ENCODE measurements at regions not wholly inside any gene's neighbourhood (a gene's known extent, or its start where the extent isn't known, plus 50 kb on each side); places are given as distances from the start of the nearest gene placed in this dataset.
A peak's percentile ranks its signal among the peaks of the same experiment; 100 is the strongest.

DNA sequence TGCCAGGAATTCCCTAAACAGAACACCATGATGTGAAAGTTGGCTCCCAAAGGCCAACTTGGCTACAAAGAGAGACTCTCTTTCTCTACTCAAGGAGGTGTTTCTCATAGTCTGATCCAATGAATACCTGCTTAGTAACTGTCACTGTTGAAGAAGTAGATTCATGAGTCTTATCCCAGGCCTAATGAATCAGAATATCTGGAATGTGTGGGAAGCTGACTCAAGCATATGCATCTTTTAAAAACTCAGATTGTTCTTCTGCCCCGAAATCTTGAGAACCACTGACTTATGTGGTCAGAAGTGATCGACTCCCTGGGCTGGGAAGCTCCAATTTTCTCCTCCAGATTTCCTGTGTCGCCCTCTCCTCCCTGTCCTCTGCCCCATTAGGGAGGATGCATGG, 345.6 kb downstream of the PLK2 start:
- intact Hi-C loops (cut with micrococcal nuclease), result no loop called here
- Histone ChIP-seq H3K4me1 (ENCODE audit: insufficient read depth, low read length) (peaks cover 10% of the 10 kb centered on the region), H3K4me2 (ENCODE audit: low read length) (peak overlapping the region; percentile 15; the same call in 1 of the 2 replicates), H3K79me2 (ENCODE audit: low read length) (no peaks in the 10 kb centered on the region), H3K9me3 (ENCODE audit: low read length) (no peaks in the 10 kb centered on the region), H3K4me3 (ENCODE audit: low read length) (no peak overlapping the region), H4K20me1 (ENCODE audit: low read length) (no peaks in the 10 kb centered on the region), H3F3A (ENCODE audit: low read length, unreplicated experiment) (no peaks in the 10 kb centered on the region), H2AFZ (ENCODE audit: low read length) (no peak overlapping the region), H3K36me3 (ENCODE audit: low read depth, low read length) (no peaks in the 10 kb centered on the region), H3K9me2 (replicated peaks; ENCODE audit: low read length) (no peaks in the 10 kb centered on the region), H3K27me3 (ENCODE audit: low read length) (no peaks in the 10 kb centered on the region), H3K27ac (ENCODE audit: low read length) (peak overlapping the region; percentile 69), H3K9ac (ENCODE audit: low read length) (0 out of 2 replicates have a peak overlapping the region, but pooled peaks have one; percentile 26)
- ATAC-seq (peak; percentile 65), DNase-seq (peak; percentile 72)
- no TSS peak for BruUV-seq (replicated peaks)
- ChIA-PET CTCF (no interaction called here), POLR2A (ENCODE audit: unreplicated experiment) (no interaction called here)
- TF ChIP-seq, protein P1, sequence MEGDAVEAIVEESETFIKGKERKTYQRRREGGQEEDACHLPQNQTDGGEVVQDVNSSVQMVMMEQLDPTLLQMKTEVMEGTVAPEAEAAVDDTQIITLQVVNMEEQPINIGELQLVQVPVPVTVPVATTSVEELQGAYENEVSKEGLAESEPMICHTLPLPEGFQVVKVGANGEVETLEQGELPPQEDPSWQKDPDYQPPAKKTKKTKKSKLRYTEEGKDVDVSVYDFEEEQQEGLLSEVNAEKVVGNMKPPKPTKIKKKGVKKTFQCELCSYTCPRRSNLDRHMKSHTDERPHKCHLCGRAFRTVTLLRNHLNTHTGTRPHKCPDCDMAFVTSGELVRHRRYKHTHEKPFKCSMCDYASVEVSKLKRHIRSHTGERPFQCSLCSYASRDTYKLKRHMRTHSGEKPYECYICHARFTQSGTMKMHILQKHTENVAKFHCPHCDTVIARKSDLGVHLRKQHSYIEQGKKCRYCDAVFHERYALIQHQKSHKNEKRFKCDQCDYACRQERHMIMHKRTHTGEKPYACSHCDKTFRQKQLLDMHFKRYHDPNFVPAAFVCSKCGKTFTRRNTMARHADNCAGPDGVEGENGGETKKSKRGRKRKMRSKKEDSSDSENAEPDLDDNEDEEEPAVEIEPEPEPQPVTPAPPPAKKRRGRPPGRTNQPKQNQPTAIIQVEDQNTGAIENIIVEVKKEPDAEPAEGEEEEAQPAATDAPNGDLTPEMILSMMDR (conservative IDR thresholded peaks at IDR 0.05; ENCODE audit: low read depth, low read length), result no peak
- TF ChIP-seq EZH2 (IDR thresholded peaks at IDR 0.05; ENCODE audit: low read length, unreplicated experiment), result no peak
- no peak for TF ChIP-seq EZH2phosphoT487 (IDR thresholded peaks at IDR 0.05; ENCODE audit: borderline replicate concordance, low read length)

DNA sequence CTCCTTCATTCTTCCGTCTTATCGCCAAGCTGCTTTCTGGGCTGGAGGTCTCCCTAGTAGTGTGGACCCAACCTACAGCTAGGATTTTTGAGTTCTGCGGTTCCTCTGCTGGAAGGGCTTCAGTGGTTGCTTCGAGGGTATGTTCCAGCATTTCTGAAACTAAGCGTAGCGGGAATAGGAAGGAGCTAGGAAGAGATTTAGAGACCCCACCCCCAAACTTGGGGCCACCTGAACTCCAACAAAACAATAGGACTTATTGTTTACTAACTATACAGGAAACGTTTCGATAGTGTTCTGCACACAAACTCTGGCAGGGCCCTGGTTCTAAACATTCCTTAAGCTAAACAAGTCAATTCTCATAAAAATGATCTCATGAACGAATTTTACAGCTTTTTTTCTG, 346.7 kb downstream of the PLK2 start:
- no TSS peak for BruUV-seq (replicated peaks)
- intact Hi-C loops (cut with micrococcal nuclease), result no loop called here
- no peak overlapping the region for H3K27ac ChIP-seq (ENCODE audit: low read length)
- H3K79me2 ChIP-seq (ENCODE audit: low read length), result no peaks in the 10 kb centered on the region
- no peaks in the 10 kb centered on the region for H3K36me3 ChIP-seq (ENCODE audit: low read depth, low read length)
- H2AFZ ChIP-seq (ENCODE audit: low read length), result no peak overlapping the region
- H3F3A ChIP-seq (ENCODE audit: low read length, unreplicated experiment), result no peaks in the 10 kb centered on the region
- peaks cover 12% of the 10 kb centered on the region for H3K4me1 ChIP-seq (ENCODE audit: insufficient read depth, low read length)
- no peak overlapping the region for H3K4me2 ChIP-seq (ENCODE audit: low read length)
- ATAC-seq, result no peak
- no peak overlapping the region for H3K4me3 ChIP-seq (ENCODE audit: low read length)
- no peaks in the 10 kb centered on the region for H4K20me1 ChIP-seq (ENCODE audit: low read length)
- no peak for DNase-seq
- no peak overlapping the region for H3K9ac ChIP-seq (ENCODE audit: low read length)
- ChIA-PET POLR2A (ENCODE audit: unreplicated experiment) (no interaction called here), CTCF (interaction anchor here (0.6 kb wide), 1 partner anchor 1108 kb away, joined by 3 read pairs; no protein-coding TSS in a partner anchor)
- TF ChIP-seq EZH2 (IDR thresholded peaks at IDR 0.05; ENCODE audit: low read length, unreplicated experiment) (no peak), EZH2phosphoT487 (IDR thresholded peaks at IDR 0.05; ENCODE audit: borderline replicate concordance, low read length) (no peak)
- TF ChIP-seq, protein P1 (conservative IDR thresholded peaks at IDR 0.05; ENCODE audit: low read depth, low read length), result no peak
- H3K27me3 ChIP-seq (ENCODE audit: low read length), result no peaks in the 10 kb centered on the region
- no peaks in the 10 kb centered on the region for H3K9me2 ChIP-seq (replicated peaks; ENCODE audit: low read length)
- no peaks in the 10 kb centered on the region for H3K9me3 ChIP-seq (ENCODE audit: low read length)

DNA sequence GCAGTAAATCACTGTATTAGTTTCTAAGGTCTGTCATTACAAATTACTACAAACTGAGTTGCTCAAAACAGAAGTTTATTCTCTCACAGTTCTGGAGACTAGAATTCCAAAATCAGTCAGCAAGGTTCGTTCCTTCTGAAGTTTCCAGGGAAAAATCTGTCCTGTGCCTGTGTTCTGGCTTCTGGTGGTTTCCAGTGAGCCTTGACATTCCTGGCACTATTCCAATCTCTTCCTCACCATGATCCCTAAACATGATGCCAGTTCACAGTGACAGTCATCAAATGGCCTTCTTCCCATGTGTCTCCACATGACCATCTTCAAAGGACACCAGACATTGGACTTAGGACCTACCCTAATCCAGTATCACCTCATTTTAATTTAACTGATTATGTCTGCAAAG, 351.4 kb downstream of the PLK2 start:
- POLR2A ChIA-PET (ENCODE audit: unreplicated experiment), result no interaction called here
- Histone ChIP-seq H3K27ac (ENCODE audit: low read length) (no peak overlapping the region), H3K79me2 (ENCODE audit: low read length) (no peaks in the 10 kb centered on the region), H3K4me3 (ENCODE audit: low read length) (no peak overlapping the region), H3K9ac (ENCODE audit: low read length) (no peak overlapping the region), H3K4me2 (ENCODE audit: low read length) (no peak overlapping the region), H3F3A (ENCODE audit: low read length, unreplicated experiment) (no peaks in the 10 kb centered on the region), H3K36me3 (ENCODE audit: low read depth, low read length) (no peaks in the 10 kb centered on the region), H4K20me1 (ENCODE audit: low read length) (no peaks in the 10 kb centered on the region), H3K9me3 (ENCODE audit: low read length) (no peaks in the 10 kb centered on the region), H2AFZ (ENCODE audit: low read length) (no peak overlapping the region), H3K27me3 (ENCODE audit: low read length) (no peaks in the 10 kb centered on the region), H3K4me1 (ENCODE audit: insufficient read depth, low read length) (peaks cover 15% of the 10 kb centered on the region), H3K9me2 (replicated peaks; ENCODE audit: low read length) (no peaks in the 10 kb centered on the region)
- CTCF ChIA-PET, result no interaction called here
- DNase-seq, result no peak
- TF ChIP-seq EZH2 (IDR thresholded peaks at IDR 0.05; ENCODE audit: low read length, unreplicated experiment) (no peak), EZH2phosphoT487 (IDR thresholded peaks at IDR 0.05; ENCODE audit: borderline replicate concordance, low read length) (no peak)
- TF ChIP-seq, protein P1 (conservative IDR thresholded peaks at IDR 0.05; ENCODE audit: low read depth, low read length), result no peak
- ATAC-seq, result no peak
- BruUV-seq (replicated peaks), result no TSS peak
- intact Hi-C loops (cut with micrococcal nuclease), result no loop called here

Measured in PC-3 (cell line).